MM.1S (cell line): ENCODE measurements at regions not wholly inside any gene's neighbourhood (a gene's known extent, or its start where the extent isn't known, plus 50 kb on each side); places are given as distances from the start of the nearest gene placed in this dataset.
"Not testable (repeated sequence)": the region's sequence is repeated elsewhere in the genome, so short reads cannot be mapped to it uniquely, and the experiment has no call there.

ENCODE experiments used
- DNase-seq: peaks from one replicate; pipeline ENCODE4 v3.0.0-alpha.2; 2015
- H2AFZ ChIP-seq: fragments of 300-600 bp; sonication (generic); 2 replicates; pipeline ENCODE4 v1.6.0; 2016; ENCODE audit warnings: antibody characterized with exemption, low read length
- H3F3A ChIP-seq: fragments of 300-600 bp; sonication (generic); 2 replicates; pipeline ENCODE4 v1.6.1; 2016; ENCODE audit warnings: mild to moderate bottlenecking, antibody characterized with exemption, low read length, moderate library complexity, mixed read lengths; ENCODE audit not compliant: insufficient read depth
- H3K27ac ChIP-seq: fragments of 300-600 bp; sonication (generic); 2 replicates; pipeline ENCODE4 v1.5.1; 2016; ENCODE audit warnings: mild to moderate bottlenecking, low read length
- H3K27me3 ChIP-seq: fragments of 300-600 bp; sonication (generic); replicated peaks from 2 replicates; pipeline ENCODE4 v1.6.0; 2016; ENCODE audit warnings: low read length; ENCODE audit not compliant: insufficient read depth
- H3K36me3 ChIP-seq: fragments of 300-600 bp; sonication (generic); replicated peaks from 2 replicates; pipeline ENCODE4 v1.6.1; 2016; ENCODE audit warnings: mild to moderate bottlenecking, low read length, mixed read lengths; ENCODE audit not compliant: insufficient read depth
- H3K4me1 ChIP-seq: fragments of 300-600 bp; sonication (generic); 2 replicates; pipeline ENCODE4 v1.6.1; 2016; ENCODE audit warnings: low read length, mixed read lengths
- H3K4me2 ChIP-seq: fragments of 300-600 bp; sonication (generic); 2 replicates; pipeline ENCODE4 v1.6.0; 2016; ENCODE audit warnings: low read depth, low read length
- H3K4me3 ChIP-seq: fragments of 300-600 bp; sonication (generic); 2 replicates; pipeline ENCODE4 v1.5.1; 2016; ENCODE audit warnings: low read length, mixed read lengths
- H3K79me2 ChIP-seq: fragments of 300-600 bp; sonication (generic); 2 replicates; pipeline ENCODE4 v1.6.1; 2016; ENCODE audit warnings: mixed run types, low read length, mixed read lengths
- H3K9ac ChIP-seq: fragments of 300-600 bp; sonication (generic); 2 replicates; pipeline ENCODE4 v1.6.1; 2016; ENCODE audit warnings: low read length, mixed read lengths
- H3K9me2 ChIP-seq: fragments of 300-600 bp; sonication (generic); replicated peaks from 2 replicates; pipeline ENCODE4 v1.6.1; 2016; ENCODE audit warnings: mild to moderate bottlenecking, low read length, mixed read lengths; ENCODE audit not compliant: insufficient read depth
- H3K9me3 ChIP-seq: fragments of 300-600 bp; sonication (generic); replicated peaks from 2 replicates; pipeline ENCODE4 v1.6.1; 2016; ENCODE audit warnings: mild to moderate bottlenecking, low read length, mixed read lengths; ENCODE audit not compliant: insufficient read depth
- H4K20me1 ChIP-seq: fragments of 300-600 bp; sonication (generic); 2 replicates; pipeline ENCODE4 v1.6.1; 2016; ENCODE audit warnings: mild to moderate bottlenecking, low read length, moderate library complexity, mixed read lengths; ENCODE audit not compliant: insufficient read depth

DNA sequence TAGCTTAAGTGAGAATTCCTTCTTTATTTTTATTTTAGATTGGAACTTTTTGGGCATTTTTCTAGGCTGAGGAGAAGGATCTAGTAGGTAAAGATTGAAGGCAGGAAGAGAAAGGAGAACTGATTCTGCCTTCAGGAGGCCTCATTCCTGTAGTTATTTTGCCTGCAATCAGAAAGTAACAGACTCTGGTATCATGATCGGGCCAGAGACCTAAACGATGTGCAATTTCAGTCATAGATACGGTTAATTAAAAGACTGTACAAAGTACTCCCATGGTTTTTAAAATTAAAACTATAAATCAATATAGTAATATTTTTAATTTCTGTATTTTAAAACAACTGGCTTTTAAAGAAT is 54.7 kb upstream of the NOTCH2NLA start:
- H3K27me3 ChIP-seq, H3K79me2 ChIP-seq, H3K36me3 ChIP-seq, H3K4me2 ChIP-seq, H3K9ac ChIP-seq, H3K4me1 ChIP-seq, H4K20me1 ChIP-seq, H3K9me2 ChIP-seq, H3F3A ChIP-seq, H3K27ac ChIP-seq, H2AFZ ChIP-seq, H3K9me3 ChIP-seq, H3K4me3 ChIP-seq, DNase-seq: not testable (repeated sequence)

DNA sequence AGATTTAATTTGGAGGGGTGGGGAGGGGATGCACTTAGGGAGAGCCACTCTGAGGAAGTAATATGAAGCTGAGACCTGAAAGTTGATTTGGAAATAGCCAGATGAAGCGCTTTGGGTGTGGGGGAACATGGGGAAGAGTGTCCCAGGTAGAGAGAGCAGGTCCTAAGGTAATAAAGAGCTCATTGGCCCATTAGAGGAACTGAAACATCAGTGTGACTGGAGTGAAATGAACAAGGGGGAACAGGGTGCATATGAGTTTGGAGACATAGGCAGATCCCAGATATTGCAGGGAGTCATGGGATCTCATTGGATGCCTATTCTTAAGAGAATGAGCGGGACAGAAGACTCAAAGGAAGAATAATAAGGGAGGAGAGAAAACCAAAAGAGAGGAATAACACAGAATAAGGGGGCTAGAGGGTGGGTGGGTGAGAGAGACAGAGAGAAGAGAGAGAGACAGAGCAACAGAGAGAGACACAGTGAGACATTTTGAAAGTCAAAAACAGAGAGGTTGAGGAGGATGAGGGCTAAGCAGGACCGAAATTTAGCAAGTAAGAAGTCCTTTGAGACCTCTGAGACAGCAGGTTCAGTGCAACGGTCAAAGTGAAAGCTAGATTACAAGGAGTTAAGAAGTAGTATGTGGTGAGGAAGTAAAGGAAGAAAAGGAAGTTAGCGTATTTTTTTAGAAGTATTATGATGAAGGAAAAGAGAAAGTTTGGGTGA is 54.1 kb upstream of the NOTCH2NLA start:
- H3K4me3 ChIP-seq, H3K4me1 ChIP-seq, H3K9ac ChIP-seq, H2AFZ ChIP-seq, H3K79me2 ChIP-seq, H3K36me3 ChIP-seq, H3K9me2 ChIP-seq, H3K9me3 ChIP-seq, H3K4me2 ChIP-seq, DNase-seq, H3F3A ChIP-seq, H3K27ac ChIP-seq, H3K27me3 ChIP-seq, H4K20me1 ChIP-seq: not testable (repeated sequence)

DNA sequence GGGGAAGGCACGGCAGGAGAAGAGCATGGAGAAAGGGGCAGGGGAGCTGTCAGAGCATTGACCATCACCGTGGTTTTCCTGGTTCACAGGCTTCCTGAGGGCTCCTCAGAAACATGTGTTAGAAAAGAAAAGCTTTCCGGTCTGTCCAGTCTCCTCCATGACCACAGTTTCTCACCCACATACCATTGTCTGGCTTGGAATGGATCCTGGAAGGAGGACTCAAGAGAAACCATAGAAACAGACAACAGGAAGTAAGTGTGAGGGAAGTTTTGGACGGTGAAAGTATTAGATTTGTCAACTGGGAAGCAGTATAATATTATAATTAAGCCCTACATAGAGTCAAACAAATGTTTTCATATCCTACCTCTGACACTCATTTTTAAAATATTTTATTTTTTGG is 52.7 kb upstream of the NOTCH2NLA start:
- not testable (repeated sequence) for H3K9ac ChIP-seq, DNase-seq, H3K9me3 ChIP-seq, H3F3A ChIP-seq, H3K79me2 ChIP-seq, H3K36me3 ChIP-seq, H2AFZ ChIP-seq, H3K4me2 ChIP-seq, H3K27ac ChIP-seq, H3K4me1 ChIP-seq, H3K9me2 ChIP-seq, H3K4me3 ChIP-seq, H4K20me1 ChIP-seq, H3K27me3 ChIP-seq

DNA sequence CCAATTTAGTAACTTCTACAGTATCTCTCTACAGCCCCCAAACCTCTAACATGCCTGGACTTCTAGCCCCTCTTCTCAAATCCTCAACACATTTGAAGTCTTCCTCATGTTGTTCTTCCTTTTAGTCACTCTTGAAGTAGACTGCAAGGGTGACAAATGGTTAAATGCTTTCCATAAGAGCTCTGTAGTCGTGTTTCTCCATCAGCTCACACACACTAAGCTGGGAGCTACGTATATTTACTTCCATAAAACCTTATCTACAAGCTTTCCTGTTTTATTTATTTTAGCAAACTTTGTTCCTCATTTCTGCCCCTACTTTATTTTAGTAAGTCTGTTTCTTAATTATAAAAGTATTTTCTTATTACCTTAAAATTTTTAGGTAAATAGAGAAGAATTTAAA is 49.9 kb upstream of the NOTCH2NLA start:
- not testable (repeated sequence) for H3K9me3 ChIP-seq, H3K27ac ChIP-seq, DNase-seq, H3K36me3 ChIP-seq, H3K4me2 ChIP-seq, H3K4me1 ChIP-seq, H2AFZ ChIP-seq, H4K20me1 ChIP-seq, H3K9me2 ChIP-seq, H3K4me3 ChIP-seq, H3K79me2 ChIP-seq, H3F3A ChIP-seq, H3K9ac ChIP-seq, H3K27me3 ChIP-seq
